Panc1 (cell line): ENCODE measurements at regions not wholly inside any gene's neighbourhood (a gene's known extent, or its start where the extent isn't known, plus 50 kb on each side); places are given as distances from the start of the nearest gene placed in this dataset.

ENCODE experiments used
- ATAC-seq: fragments of 200-7000 bp; cut with Tn5 transposase; 2 replicates; pipeline ENCODE4 v1.9.1; 2020; ENCODE audit warnings: mild to moderate bottlenecking, moderate library complexity
- BruUV-seq: library from RNA; stranded (reverse); fragments of 400-500 nt; replicated peaks from 2 replicates; lab custom pipeline; 2021; lab: Mats Ljungman, UMichigan
- CTCF ChIA-PET: fragments of 300-600 bp; sonication (Branson Sonifier 250); formaldehyde crosslinking; loops from one replicate; lab custom pipeline; 2022; ENCODE audit warnings: antibody characterized with exemption; lab: Charles Lee
- POLR2A ChIA-PET: fragments of 300-600 bp; sonication (Branson Sonifier 250); formaldehyde crosslinking; loops from one replicate; lab custom pipeline; 2022; ENCODE audit warnings: antibody characterized with exemption; lab: Charles Lee
- DNase-seq: peaks from one replicate; pipeline ENCODE4 v3.0.0-alpha.2; 2010; ENCODE audit warnings: low read depth, low spot score
- H3K27ac ChIP-seq: 2 replicates; pipeline ENCODE4 v1.5.1; 2011; ENCODE audit warnings: mild to moderate bottlenecking, low read length, inconsistent platforms
- H3K27me3 ChIP-seq: fragments of 200-500 bp; sonication (Bioruptor generic); 2 replicates; pipeline ENCODE4 v1.6.0; 2014; ENCODE audit warnings: low read length, inconsistent platforms; ENCODE audit not compliant: control insufficient read depth, insufficient read depth
- H3K36me3 ChIP-seq: fragments of 200-500 bp; sonication (Bioruptor generic); 2 replicates; pipeline ENCODE4 v1.5.1; 2014; ENCODE audit warnings: inconsistent platforms, mild to moderate bottlenecking, low read length, moderate library complexity; ENCODE audit not compliant: control insufficient read depth, insufficient read depth
- H3K4me1 ChIP-seq: 2 replicates; pipeline ENCODE4 v1.5.1; 2011; ENCODE audit warnings: inconsistent platforms, mild to moderate bottlenecking, low read length, moderate library complexity; ENCODE audit not compliant: control insufficient read depth, insufficient read depth
- H3K4me3 ChIP-seq, 2 experiments: 2 replicates each; pipeline ENCODE4 v1.5.1; 2011 to 2012; ENCODE audit warnings: low read depth in 2 of 2, low read length in 2 of 2, mild to moderate bottlenecking in 2 of 2, inconsistent platforms in 1 of 2, moderate library complexity in 1 of 2
- H3K9me3 ChIP-seq: fragments of 200-500 bp; sonication (Bioruptor generic); 2 replicates; pipeline ENCODE4 v1.5.1; 2014; ENCODE audit warnings: low read depth, mild to moderate bottlenecking, inconsistent platforms, low read length, moderate library complexity; ENCODE audit not compliant: control insufficient read depth, insufficient read depth
- CTCF ChIP-seq: fragments of 450-650 bp; IDR thresholded peaks from 2 replicates; pipeline ENCODE4 v1.5.1; 2017; ENCODE audit warnings: mild to moderate bottlenecking
- POLR2AphosphoS5 ChIP-seq: IDR thresholded peaks from 2 replicates; pipeline ENCODE4 v1.6.1; 2012; ENCODE audit warnings: mild to moderate bottlenecking, low read depth, low read length, moderate library complexity
- REST ChIP-seq, 2 experiments: IDR thresholded peaks; 2 replicates each; pipeline ENCODE4 v1.6.1; 2011 to 2012; ENCODE audit warnings: low read depth in 2 of 2, control low read depth in 1 of 2, low read length in 1 of 2, mild to moderate bottlenecking in 1 of 2, moderate library complexity in 1 of 2; ENCODE audit not compliant: insufficient read depth in 1 of 2
- SIN3A ChIP-seq: IDR thresholded peaks from 2 replicates; pipeline ENCODE4 v1.6.1; 2012; ENCODE audit warnings: low read depth, mild to moderate bottlenecking, low read length, moderate library complexity, borderline replicate concordance; ENCODE audit not compliant: insufficient read depth
- TCF7L2 ChIP-seq: IDR thresholded peaks from 2 replicates; pipeline ENCODE4 v1.6.1; 2011; ENCODE audit warnings: mild to moderate bottlenecking, low read depth, low read length, inconsistent platforms
- in situ Hi-C: cut with HindIII; loops from 2 replicates; pipeline ENCODE4 v1.10.0; 2016; ENCODE audit warnings: low sequenced_read_pairs, low pct_unique_long_range_greater_than_20kb
- intact Hi-C: fragments of 100-400 bp; cut with micrococcal nuclease; formaldehyde crosslinking; loops from one replicate; pipeline ENCODE4 v1.10.0; 2022; ENCODE audit not compliant: unreplicated experiment

- Histone ChIP-seq H3K27ac (no peak overlapping the region), H3K4me3 (no peak overlapping the region), H3K36me3 (no peaks in the 10 kb centered on the region), H3K4me1 (peaks cover 3% of the 10 kb centered on the region; the same call in 1 of the 2 replicates), H3K27me3 (peaks cover 20% of the 10 kb centered on the region), H3K9me3 (no peaks in the 10 kb centered on the region)
- no TSS peak for BruUV-seq
- DNase-seq (no peak), ATAC-seq (no peak)
- intact Hi-C loops = no loop called here
- TF ChIP-seq POLR2AphosphoS5 = no peak
- no peak for TF ChIP-seq REST (IDR thresholded peaks at IDR 0.05; ENCODE audit: insufficient read depth in 1 of 2, low read depth in 2 of 2, low read length in 1 of 2)
- TF ChIP-seq TCF7L2 = no peak
- no peak for TF ChIP-seq SIN3A
- TF ChIP-seq CTCF = no peak
- ChIA-PET POLR2A (no interaction called here), CTCF (interaction anchor here (0.6 to 1.3 kb wide), 4 partner anchors 10 to 584 kb away, joined by 4 to 6 read pairs (median 6); no protein-coding TSS in a partner anchor)
- in situ Hi-C loops = no loop called here
Measured at GRCh38 chr20:1766731-1767130, 109.2 kb upstream of the SIRPG start.

- intact Hi-C loops (no loop called here), in situ Hi-C loops (no loop called here)
- peak; percentile 77 for DNase-seq
Measured at GRCh38 chr20:1764136-1765033, 106.8 kb upstream of the SIRPG start.

More at GRCh38 chr20:1764136-1765033, 106.8 kb upstream of the SIRPG start:
- BruUV-seq = no TSS peak
- Histone ChIP-seq H3K36me3 (no peaks in the 10 kb centered on the region), H3K27me3 (peaks cover 26% of the 10 kb centered on the region), H3K4me3 (no peak overlapping the region), H3K9me3 (no peaks in the 10 kb centered on the region), H3K4me1 (peaks cover 3% of the 10 kb centered on the region; the same call in 1 of the 2 replicates), H3K27ac (no peak overlapping the region)
- TF ChIP-seq REST (IDR thresholded peaks at IDR 0.05; ENCODE audit: insufficient read depth in 1 of 2, low read depth in 2 of 2, low read length in 1 of 2) = no peak
- TF ChIP-seq POLR2AphosphoS5 = no peak
- peak; percentile 94 for TF ChIP-seq CTCF
- no peak for TF ChIP-seq TCF7L2
- ATAC-seq = peak; percentile 98
- POLR2A ChIA-PET = interaction anchor here (0.6 kb wide), 1 partner anchor 104 kb away, joined by 12 read pairs; no protein-coding TSS in a partner anchor
- CTCF ChIA-PET = interaction anchor here (0.5 to 1.5 kb wide), 3 partner anchors 13 to 406 kb away, joined by 3 to 9 read pairs (median 4); no protein-coding TSS in a partner anchor
